Upper lobe of left lung (tissue), 4 donors: ENCODE measurements at regions not wholly inside any gene's neighbourhood (a gene's known extent, or its start where the extent isn't known, plus 50 kb on each side); places are given as distances from the start of the nearest gene placed in this dataset.

Experiments
- CTCF ChIP-seq, 6 experiments: fragments of 450-650 bp in 4 of 6; fragments of 200-600 bp in 2 of 6; sonication (generic) in 2 of 6; IDR thresholded peaks; one replicate each; pipeline ENCODE4 v1.5.1; 2016 to 2019; ENCODE audit warnings: antibody characterized with exemption in 6 of 6
- POLR2A ChIP-seq, 4 donors: fragments of 450-650 bp; IDR thresholded peaks; one replicate each; pipeline ENCODE4 v1.5.1; 2016 to 2017; ENCODE audit warnings: antibody characterized with exemption in 4 of 4, mild to moderate bottlenecking in 2 of 4
- POLR2AphosphoS5 ChIP-seq, 2 donors: sonication (generic); formaldehyde crosslinking; IDR thresholded peaks; one replicate each; pipeline ENCODE4 v1.5.1; 2017; ENCODE audit warnings: antibody characterized with exemption in 2 of 2

GRCh38 chr7:52140851-52141250, 824.2 kb upstream of the COBL start:
- TF ChIP-seq CTCF (IDR thresholded peaks at IDR 0.05) (no peak), POLR2AphosphoS5 (IDR thresholded peaks at IDR 0.05) (no peak), POLR2A (IDR thresholded peaks at IDR 0.05) (no peak)
